ENCODE measurements at regions not wholly inside any gene's neighbourhood (a gene's known extent, or its start where the extent isn't known, plus 50 kb on each side); places are given as distances from the start of the nearest gene placed in this dataset.
A peak's percentile ranks its signal among the peaks of the same experiment; 100 is the strongest.

GRCh38 chr6:12618296-12618695, 98.3 kb upstream of the PHACTR1 start:
- no peak overlapping the region for H3K14ac ChIP-seq (ENCODE audit: insufficient read length)
- H2AK5ac ChIP-seq (ENCODE audit: low read depth, low read length), result no peak overlapping the region
- H2BK120ac ChIP-seq (replicated peaks; ENCODE audit: low read depth, low read length), result no peak overlapping the region
- DNase-seq (ENCODE audit: low read depth in 1 of 2, low spot score in 2 of 2) (no peak), FAIRE-seq (no peak)
- H3K79me2 ChIP-seq (ENCODE audit: control insufficient read depth in 1 of 2, insufficient read depth in 2 of 2, low read length in 2 of 2), result no peaks in the 10 kb centered on the region
- POLR2A ChIA-PET (ENCODE audit: partially characterized antibody), result no interaction called here
- WGBS, 2 experiments (ENCODE audit: extremely low coverage in 1 of 2, insufficient coverage in 1 of 2, insufficient read length in 1 of 2, insufficient replicate concordance in 2 of 2, low coverage in 1 of 2, low lambda C conversion rate in 2 of 2, missing lambda C conversion rate in 1 of 2), result 81% methylated on average over 6 of the region's 6 CpGs; no CpG with 5 or more reads in 1 of the 2 experiments
- no peak overlapping the region for H3K4me3 ChIP-seq (ENCODE audit: extremely low read depth in 1 of 4, insufficient read depth in 2 of 4, low read depth in 3 of 4, low read length in 4 of 4)
- H2BK12ac ChIP-seq (ENCODE audit: low read depth, low read length), result no peak overlapping the region
- H3K4me2 ChIP-seq (ENCODE audit: insufficient read depth in 1 of 2, low read depth in 2 of 2, low read length in 2 of 2), result no peak overlapping the region
- no peak overlapping the region for H3K18ac ChIP-seq (ENCODE audit: extremely low read depth, low read length)
- H4K20me1 ChIP-seq (replicated peaks in 1 of 2; ENCODE audit: control insufficient read depth in 1 of 2, insufficient read depth in 2 of 2, low read length in 2 of 2), result no peaks in the 10 kb centered on the region
- no peak overlapping the region for H3K4ac ChIP-seq (replicated peaks; ENCODE audit: insufficient read length, low read depth, low read length)
- H2BK15ac ChIP-seq (ENCODE audit: low read length), result no peak overlapping the region
- H3K9me3 ChIP-seq (ENCODE audit: insufficient read depth in 2 of 2, low read depth in 1 of 2, low read length in 1 of 2), result no peaks in the 10 kb centered on the region
- CTCF ChIA-PET (ENCODE audit: partially characterized antibody), result interaction anchor here (0.9 to 1.2 kb wide), 2 partner anchors 13 to 263 kb away, joined by 3 to 5 read pairs; no protein-coding TSS in a partner anchor
- no peak overlapping the region for H4K5ac ChIP-seq (ENCODE audit: insufficient read length, low read depth, low read length)
- no peak overlapping the region for H3K9ac ChIP-seq (replicated peaks in 1 of 4; ENCODE audit: extremely low read depth in 1 of 4, low read depth in 3 of 4, low read length in 3 of 4)
- H3K79me1 ChIP-seq (ENCODE audit: low read depth, low read length), result no peaks in the 10 kb centered on the region
- H3K27ac ChIP-seq (ENCODE audit: low read depth, low read length), result no peak overlapping the region
- no peaks in the 10 kb centered on the region for H3K23me2 ChIP-seq (ENCODE audit: low read depth, low read length)
- no peak overlapping the region for H4K91ac ChIP-seq (replicated peaks; ENCODE audit: insufficient read length, low read length)
- no peak overlapping the region for H2BK5ac ChIP-seq (ENCODE audit: low read depth, low read length)
- H3K23ac ChIP-seq (ENCODE audit: insufficient read length), result no peak overlapping the region
- no peak overlapping the region for H2BK20ac ChIP-seq (ENCODE audit: low read length)
- H3K4me1 ChIP-seq (replicated peaks in 1 of 4; ENCODE audit: control insufficient read depth in 3 of 4, insufficient read depth in 4 of 4, low read length in 3 of 4), result no peaks in the 10 kb centered on the region
- no peak overlapping the region for H4K8ac ChIP-seq (ENCODE audit: extremely low read depth, insufficient read depth, low read length)
- no peaks in the 10 kb centered on the region for H3K36me3 ChIP-seq (ENCODE audit: control insufficient read depth in 2 of 4, insufficient read depth in 4 of 4, low read length in 3 of 4)
- 0 out of 2 replicates have a peak overlapping the region, but pooled peaks have one; percentile 40 for H2AFZ ChIP-seq (ENCODE audit: low read length)
- H3K27me3 ChIP-seq (replicated peaks in 1 of 4; ENCODE audit: control insufficient read depth in 3 of 4, extremely low read depth in 1 of 4, insufficient read depth in 3 of 4, low read length in 3 of 4), result no peaks in the 10 kb centered on the region
- H3K56ac ChIP-seq (replicated peaks; ENCODE audit: insufficient read length, low read depth, low read length), result no peak overlapping the region
- TF ChIP-seq ASH2L (IDR thresholded peaks at IDR 0.05; ENCODE audit: low read length), result no peak
- no peak for TF ChIP-seq CREB1 (IDR thresholded peaks at IDR 0.05)
- no peak for TF ChIP-seq SP1 (IDR thresholded peaks at IDR 0.05; ENCODE audit: low read depth, low read length)
- TF ChIP-seq ZNF274 (IDR thresholded peaks at IDR 0.05; ENCODE audit: borderline replicate concordance, extremely low read depth, low read length), result no peak
- no peak for TF ChIP-seq TCF12 (IDR thresholded peaks at IDR 0.05; ENCODE audit: low read depth, low read length)
- no peak for TF ChIP-seq EP300 (IDR thresholded peaks at IDR 0.05; ENCODE audit: borderline replicate concordance in 1 of 2, low read depth in 2 of 2, low read length in 2 of 2)
- TF ChIP-seq CTBP2 (IDR thresholded peaks at IDR 0.05; ENCODE audit: borderline replicate concordance, insufficient read depth, insufficient read length, low read length), result no peak
- TF ChIP-seq SAP30 (IDR thresholded peaks at IDR 0.05; ENCODE audit: insufficient read depth, insufficient replicate concordance, low read length), result no peak
- no peak for TF ChIP-seq TAF7 (optimal IDR thresholded peaks at IDR 0.05; ENCODE audit: borderline replicate concordance, low read depth, low read length)
- TF ChIP-seq BRCA1 (IDR thresholded peaks at IDR 0.05; ENCODE audit: low read depth, low read length), result no peak
- no peak for TF ChIP-seq SIX5 (IDR thresholded peaks at IDR 0.05; ENCODE audit: low read depth, low read length)
- no peak for TF ChIP-seq KDM5A (IDR thresholded peaks at IDR 0.05; ENCODE audit: low read length)
- TF ChIP-seq HDAC2 (IDR thresholded peaks at IDR 0.05; ENCODE audit: borderline replicate concordance in 1 of 2, low read depth in 2 of 2, low read length in 2 of 2), result no peak
- no peak for TF ChIP-seq MAFK (IDR thresholded peaks at IDR 0.05; ENCODE audit: low read depth, low read length)
- no peak for TF ChIP-seq EZH2 (IDR thresholded peaks at IDR 0.05; ENCODE audit: low read depth, low read length, severe bottlenecking)

Data from H1 (cell line).